HFF-Myc (cell line): ENCODE measurements at regions not wholly inside any gene's neighbourhood (a gene's known extent, or its start where the extent isn't known, plus 50 kb on each side); places are given as distances from the start of the nearest gene placed in this dataset.

Experiments used
- DNase-seq: peaks from one replicate; pipeline ENCODE4 v3.0.0-alpha.2; 2011; ENCODE audit warnings: low read depth; ENCODE audit errors: extremely low read depth
- H3K4me3 ChIP-seq: replicated peaks from 2 replicates; pipeline ENCODE4 v1.5.1; 2011; ENCODE audit warnings: low read depth, mild to moderate bottlenecking, control low read depth, low read length
- CTCF ChIP-seq: IDR thresholded peaks from 2 replicates; pipeline ENCODE4 v1.5.1; 2012; ENCODE audit warnings: mild to moderate bottlenecking, low read depth, low read length, control low read depth; ENCODE audit errors: missing control alignments

GRCh38 chr3:99570061-99570460 lies 68.3 kb upstream of the COL8A1 start:
- no peak overlapping the region for H3K4me3 ChIP-seq
- no peak for TF ChIP-seq CTCF
- DNase-seq: no peak

- no peak overlapping the region for H3K4me3 ChIP-seq
- no peak for TF ChIP-seq CTCF
- no peak for DNase-seq
Observed at GRCh38 chr3:99568663-99569335, 69.6 kb upstream of the COL8A1 start.

- DNase-seq: no peak
- no peak overlapping the region for H3K4me3 ChIP-seq
- no peak for TF ChIP-seq CTCF
Observed at GRCh38 chr3:99565331-99565730, 73.1 kb upstream of the COL8A1 start.

GRCh38 chr3:99562990-99563607 lies 75.3 kb upstream of the COL8A1 start:
- H3K4me3 ChIP-seq: no peak overlapping the region
- no peak for DNase-seq
- TF ChIP-seq CTCF: no peak

GRCh38 chr3:99562138-99562537 lies 76.3 kb upstream of the COL8A1 start:
- DNase-seq: no peak
- TF ChIP-seq CTCF: no peak
- no peak overlapping the region for H3K4me3 ChIP-seq

- DNase-seq: no peak
- TF ChIP-seq CTCF: no peak
- H3K4me3 ChIP-seq: no peak overlapping the region
Observed at GRCh38 chr3:99561056-99561455, 77.3 kb upstream of the COL8A1 start.
